HG03460 (cell line): ENCODE measurements at regions not wholly inside any gene's neighbourhood (a gene's known extent, or its start where the extent isn't known, plus 50 kb on each side); places are given as distances from the start of the nearest gene placed in this dataset.

ENCODE experiments used
- ATAC-seq: cut with Tn5 transposase; IDR thresholded peaks from one replicate; pipeline ENCODE4 v1.9.1; 2021; ENCODE audit not compliant: unreplicated experiment

DNA sequence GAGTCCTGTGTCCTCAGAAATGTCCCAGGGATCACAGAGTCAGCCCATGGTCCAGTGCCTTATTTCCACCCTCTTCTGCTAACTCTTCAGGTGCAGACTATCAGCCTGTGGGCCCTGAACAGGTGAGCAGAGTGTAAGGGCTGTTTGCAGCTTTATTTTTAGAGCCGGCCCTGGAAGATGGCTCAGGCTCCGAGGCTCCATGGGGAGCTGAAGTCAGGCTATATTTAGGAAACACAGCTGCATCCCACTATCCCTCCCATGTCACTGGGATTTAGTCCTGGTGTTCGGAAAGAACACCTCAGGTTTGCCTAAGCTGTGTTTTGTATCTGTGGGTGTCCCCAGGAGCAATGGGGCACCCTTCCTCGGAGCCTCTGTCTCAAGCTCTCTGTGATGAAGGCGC is 126.9 kb downstream of the RPS24 start:
- no peak for ATAC-seq

DNA sequence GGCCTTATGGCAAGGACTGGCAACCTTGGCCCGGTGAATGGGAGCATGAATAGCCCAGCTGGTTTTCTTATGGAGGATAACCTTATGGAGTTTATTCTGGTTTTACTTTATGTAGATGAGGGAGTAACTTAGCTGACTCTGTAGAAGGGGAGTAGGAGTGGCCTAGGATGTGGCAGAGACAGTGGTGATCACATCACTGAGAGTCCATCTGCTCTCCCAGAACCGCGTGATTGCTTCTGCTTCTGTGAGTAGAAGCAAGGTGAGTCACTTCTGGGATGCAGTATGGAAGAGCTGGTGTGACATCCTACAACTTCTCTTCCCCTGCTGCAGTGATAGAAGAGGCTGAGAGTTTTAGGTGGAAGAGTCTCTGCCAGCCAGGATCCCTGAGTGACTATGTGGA is 129.2 kb downstream of the RPS24 start:
- ATAC-seq = no peak

DNA sequence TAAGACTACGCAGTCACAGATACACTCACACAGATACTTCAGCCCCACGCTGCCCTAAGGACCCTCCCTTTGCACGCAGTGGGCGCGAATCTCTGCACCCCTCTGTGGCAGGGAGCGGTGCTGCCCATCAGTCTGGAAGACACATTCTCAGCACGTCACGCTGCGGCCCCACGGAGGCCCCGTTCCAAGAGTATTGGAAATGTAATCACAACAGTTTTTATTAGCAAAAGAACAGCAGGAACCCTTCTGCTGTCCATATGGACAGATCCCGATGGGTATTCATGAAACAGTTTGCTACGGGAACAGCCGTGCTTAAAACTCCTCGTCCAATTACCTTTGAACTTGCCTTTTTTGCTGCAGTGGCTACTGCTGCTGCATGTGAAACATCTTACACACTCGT is 131.0 kb downstream of the RPS24 start:
- ATAC-seq = no peak

DNA sequence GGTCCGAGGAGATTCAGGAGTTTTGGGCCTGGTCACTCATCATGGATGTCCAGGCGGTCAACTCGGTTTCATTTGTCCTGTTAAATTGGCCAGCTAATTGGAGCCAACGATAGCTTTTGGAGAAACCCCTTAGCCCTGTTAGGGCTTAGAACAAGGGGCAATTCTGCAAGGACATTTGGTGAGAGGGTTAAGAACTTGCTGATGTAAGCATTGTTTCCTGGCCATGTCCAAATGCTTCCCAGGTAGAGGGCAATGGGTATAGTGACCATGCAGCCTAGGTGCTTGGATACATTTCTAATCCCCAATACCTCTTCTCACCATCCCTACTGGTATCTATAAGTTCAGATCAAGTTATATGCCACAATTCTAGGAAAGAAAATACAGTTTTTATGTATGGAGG is 131.5 kb downstream of the RPS24 start:
- ATAC-seq = no peak

GRCh38 chr10:78165617-78166016 is 132.0 kb downstream of the RPS24 start:
- no peak for ATAC-seq

- ATAC-seq = no peak
These were observed 132.6 kb downstream of the RPS24 start for GRCh38 chr10:78166261-78166660.

DNA sequence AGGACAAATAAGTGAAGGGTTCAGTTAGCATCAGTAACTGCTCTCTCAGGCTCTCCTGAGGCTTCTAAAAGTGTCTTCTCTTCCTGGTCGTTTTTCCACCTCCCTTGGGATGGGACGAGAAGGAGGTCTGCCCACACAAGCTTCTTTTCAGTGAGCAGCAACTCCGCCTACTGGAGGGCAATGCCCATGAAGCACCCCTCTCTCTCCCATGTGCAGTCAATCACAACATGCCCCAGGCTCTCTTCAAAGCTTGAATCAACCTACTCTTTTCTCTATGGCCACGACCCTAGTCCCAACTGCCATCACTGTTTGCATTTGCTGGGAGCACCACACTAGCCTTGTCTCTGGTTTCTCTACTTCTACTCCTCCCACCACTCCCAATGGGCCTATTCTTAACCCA is 135.6 kb downstream of the RPS24 start:
- ATAC-seq = no peak

- no peak for ATAC-seq
These were observed 136.4 kb downstream of the RPS24 start for GRCh38 chr10:78170026-78170475.

DNA sequence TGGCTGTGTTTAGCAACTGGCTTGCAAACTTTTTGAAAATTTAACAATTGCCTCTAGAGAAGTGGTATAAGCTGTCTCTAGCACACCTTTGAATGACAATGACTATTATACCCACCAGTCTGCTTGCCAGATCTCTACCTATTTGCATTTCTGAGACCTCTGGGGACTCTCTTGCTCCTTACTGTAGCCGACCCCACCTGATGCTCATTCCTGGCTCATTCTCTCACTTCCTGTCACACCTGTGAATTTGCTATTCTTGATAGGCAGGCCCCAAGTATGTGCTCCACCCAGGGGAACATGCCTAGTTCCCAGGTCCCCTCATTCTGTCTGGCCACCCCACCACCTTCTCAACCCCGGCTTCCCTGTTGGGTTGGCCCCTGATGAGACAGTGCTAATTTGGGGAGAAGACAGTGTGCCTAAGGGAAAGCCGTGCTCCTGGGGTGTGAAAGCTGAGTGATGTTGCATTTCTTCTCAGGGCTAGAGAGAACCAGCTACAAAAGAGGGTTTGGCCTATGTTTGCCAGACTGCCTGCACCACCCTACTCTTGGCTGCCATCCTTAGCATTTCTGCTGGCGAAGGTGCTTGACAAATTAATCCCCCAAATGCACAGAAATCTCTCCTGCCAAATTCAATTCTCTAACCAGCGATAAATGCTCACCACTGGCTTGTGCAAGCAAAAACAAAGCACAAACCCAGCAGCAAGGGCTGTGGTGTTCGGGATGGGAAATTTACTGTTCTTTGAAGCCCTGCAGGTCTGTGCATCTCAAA is 138.2 kb downstream of the RPS24 start:
- ATAC-seq = no peak

DNA sequence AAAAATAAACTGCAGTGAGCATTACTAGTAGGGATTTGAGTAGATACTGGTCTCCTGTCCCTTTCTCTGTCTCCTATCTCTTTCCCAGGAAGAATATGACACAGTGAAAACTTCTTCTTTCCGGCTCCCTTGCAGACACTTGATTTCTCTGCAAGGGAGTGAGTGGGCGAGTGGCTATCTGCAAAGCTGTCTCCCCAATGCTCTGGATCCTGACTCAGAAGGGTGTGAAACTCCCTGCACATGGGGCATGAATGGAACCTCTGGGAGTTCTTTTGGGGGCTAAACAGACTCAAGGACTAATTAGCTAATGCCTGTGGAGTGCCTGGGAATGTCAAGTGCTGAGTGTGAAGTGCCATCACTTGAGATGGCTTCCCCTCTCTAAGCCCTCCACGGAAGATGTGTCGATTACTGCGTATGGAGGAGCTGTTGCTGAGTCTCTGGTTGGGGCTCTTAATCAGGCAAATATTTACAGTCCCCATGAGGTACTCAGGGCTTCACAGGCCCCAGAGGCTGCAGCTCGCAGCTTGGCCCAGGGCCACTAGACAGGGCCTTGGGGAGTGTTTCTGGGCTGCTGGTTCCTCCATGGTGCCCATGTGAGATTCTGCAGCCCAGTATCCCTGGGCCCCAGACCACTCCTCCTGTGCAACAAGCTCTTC is 139.8 kb downstream of the RPS24 start:
- no peak for ATAC-seq

DNA sequence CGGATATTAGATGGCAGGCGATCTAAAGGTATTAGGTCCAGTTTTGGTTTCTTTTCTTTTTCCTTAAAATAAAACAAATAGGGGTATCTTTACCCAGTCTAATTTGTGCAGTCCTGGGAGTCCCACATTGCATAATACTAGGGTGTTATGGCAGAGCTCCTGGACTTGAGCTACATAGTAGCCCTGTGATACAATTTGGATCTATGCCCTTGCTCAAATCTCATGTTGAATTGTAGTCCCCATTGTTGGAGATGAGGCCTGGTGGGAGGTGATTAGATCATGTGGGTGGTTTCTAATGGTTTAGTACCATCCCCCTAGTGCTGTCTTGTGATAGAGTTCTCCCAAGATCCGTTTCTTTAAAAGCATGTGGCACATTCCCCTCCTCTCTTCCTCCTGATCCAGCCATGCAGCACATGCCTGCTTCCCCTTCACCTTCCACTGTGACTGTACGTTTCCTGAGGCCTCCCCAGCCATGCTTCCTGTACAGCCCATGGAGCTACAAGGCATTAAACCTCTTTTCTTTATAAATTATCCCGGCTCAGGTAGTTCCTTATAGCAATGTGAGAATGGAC is 141.9 kb downstream of the RPS24 start:
- no peak for ATAC-seq

DNA sequence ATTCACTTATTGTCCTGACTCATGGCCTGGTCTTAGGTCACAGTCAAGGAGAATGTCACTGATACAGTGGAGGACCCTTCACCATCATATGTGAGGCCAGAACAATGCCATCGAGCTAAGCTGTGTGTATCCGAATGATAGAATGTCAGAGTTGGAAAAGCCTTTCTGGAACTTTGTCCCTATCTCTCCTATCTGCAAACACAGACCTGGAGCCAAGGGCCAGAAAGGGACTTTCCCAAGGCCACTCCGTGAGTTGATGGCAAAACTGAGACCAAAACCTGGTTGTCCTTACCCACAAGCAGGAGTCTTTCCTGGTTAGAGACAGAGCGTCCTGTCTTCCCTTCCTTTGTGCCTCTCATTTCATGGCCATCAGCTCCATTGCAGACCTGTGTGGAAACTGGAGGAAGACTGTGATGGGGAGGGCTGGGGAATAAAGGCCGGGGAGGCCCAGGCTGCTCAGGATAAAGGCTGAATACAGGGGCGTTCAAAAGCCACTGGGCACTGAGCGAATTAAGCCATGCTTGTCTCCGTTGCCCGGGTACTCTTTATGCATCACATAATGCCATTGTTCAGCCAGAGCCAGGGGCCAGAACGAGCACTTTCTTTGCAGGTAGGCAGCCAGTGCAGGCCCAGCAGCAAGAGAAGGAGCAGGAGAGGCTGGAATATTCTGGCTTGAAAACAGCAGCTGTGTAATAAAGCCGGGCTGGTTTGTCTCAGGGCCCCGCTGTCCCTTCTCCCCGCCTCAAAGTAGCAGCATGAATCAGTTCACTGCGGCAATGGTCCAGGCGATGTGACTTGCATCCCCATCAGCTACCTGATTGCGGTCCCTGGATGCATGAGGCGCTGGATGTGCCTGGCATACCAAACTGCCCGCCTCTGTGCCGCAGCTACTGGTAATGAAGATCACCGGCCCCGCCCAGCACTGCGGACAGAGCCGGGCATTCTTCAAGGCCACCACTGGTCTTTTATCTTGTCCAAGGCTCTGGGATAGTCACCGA is 143.0 kb downstream of the RPS24 start:
- ATAC-seq = no peak

GRCh38 chr10:78177491-78178185 is 144.0 kb downstream of the RPS24 start:
- no peak for ATAC-seq

- ATAC-seq = no peak
These were observed 144.7 kb downstream of the RPS24 start for GRCh38 chr10:78178397-78178796.

DNA sequence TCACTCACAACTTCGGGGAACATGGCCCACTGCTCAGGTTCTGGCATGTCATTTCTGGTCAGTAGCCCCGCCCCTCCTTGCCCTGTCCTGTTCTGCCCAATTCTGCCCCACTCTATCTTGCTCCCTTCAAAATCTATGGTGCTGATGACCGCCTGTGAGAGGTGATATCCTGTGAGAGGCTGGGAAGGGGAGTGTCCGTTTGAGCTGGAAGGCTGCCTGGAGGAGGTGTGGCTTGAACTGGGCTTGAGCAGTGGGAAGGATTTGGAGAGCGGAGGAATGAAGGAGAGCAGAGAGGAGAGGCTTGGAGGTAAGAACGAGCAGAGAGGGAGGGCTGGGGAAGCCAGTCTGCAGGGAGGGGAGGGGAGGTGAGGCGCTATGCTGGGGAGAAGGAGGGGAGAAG is 145.3 kb downstream of the RPS24 start:
- no peak for ATAC-seq

DNA sequence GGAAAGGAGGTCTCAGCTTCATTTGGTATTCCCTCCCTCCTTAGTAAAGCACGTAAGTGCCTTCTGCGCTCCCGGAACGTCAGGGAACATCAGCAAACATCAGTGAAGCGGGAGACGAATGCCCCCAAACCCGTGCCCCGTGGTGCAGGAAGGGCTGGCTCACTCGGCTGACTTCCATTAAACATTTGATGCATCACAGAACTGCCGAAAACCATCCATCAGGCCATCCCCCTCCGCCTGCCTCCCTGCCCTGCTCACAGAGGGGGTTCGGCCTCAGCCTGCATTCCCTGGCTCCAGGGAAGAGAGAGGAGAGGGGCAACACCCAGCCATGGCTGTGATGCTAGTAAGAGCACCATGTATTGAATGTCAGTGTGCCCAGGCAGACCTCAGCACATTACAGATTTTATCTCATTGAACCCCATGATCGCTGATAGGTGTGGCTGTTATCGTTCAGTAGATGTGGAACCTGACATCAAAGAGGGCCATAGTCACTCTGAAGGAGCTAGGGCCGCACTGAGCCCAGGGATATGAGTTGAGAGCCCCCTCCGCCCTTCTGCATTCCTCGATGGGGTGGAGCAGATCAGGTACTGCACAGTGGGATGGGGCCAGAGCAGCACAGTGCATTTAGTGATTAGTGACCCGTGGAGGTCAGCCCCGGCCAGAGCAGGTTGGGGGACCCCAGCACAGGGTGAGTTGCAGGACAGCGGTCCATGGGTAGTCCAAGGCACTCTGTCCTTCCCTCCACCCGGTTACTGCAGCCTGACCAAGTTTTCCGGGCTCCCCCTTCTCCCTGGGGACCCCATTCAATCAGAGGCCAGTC is 146.4 kb downstream of the RPS24 start:
- ATAC-seq = no peak

DNA sequence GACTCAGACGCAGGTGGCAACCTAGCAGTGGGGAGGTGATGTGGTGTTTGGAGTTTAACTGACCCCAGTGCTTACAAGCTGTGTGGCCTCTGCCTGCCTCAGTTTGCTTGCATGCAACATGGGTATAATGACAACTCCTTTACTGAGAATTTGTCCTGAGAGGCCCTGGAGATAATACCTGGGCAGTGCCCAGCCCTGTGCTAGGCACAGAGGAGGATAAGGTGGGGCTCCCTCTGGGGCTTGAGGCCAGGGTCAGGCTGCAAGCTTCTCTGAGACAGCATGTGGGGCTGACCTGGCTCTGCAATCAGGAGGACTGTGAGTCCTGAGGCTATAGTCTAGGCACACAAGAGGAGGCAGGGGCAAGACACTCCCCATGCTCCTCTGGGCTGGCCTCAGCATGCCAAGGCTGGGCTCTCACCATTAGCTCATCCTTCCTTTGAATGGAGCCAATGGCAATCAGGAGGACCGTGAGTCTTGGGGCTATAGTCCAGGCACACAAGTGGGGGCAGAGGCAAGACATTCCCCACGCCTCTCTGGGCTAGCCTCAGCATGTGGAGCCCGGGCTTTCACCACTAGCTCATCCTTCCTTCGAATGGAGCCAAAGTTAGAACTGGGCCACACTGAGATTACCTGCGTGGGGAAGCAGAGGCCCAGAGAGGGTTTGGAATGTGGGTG is 147.9 kb downstream of the RPS24 start:
- no peak for ATAC-seq

DNA sequence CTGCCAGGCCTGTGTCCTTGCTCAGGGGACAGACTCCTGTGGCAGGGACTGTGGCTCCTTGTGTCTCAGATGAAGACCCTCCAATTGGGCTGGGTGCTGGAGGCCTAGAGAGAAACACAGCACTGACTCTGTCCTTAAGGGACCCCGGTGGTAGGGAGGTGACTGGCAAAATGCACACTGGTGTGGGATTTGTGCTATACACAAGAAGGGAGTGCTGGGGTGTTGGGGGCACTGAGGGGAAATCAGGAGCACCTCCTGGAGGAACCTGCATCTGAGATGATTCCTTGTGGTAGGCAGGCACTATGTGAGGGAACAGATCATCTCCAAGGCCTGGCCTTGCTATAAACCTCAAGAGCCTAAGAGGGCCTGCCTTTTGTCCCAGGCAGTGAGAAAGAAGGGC is 149.2 kb downstream of the RPS24 start:
- ATAC-seq = no peak
